K562 (cell line): ENCODE measurements at regions not wholly inside any gene's neighbourhood (a gene's known extent, or its start where the extent isn't known, plus 50 kb on each side); places are given as distances from the start of the nearest gene placed in this dataset.

ENCODE experiments used
- ATAC-seq: fragments of 200-7000 bp; cut with Tn5 transposase; 3 replicates; pipeline ENCODE4 v1.9.1; 2020; ENCODE audit warnings: moderate library complexity
- BruUV-seq: library from RNA; stranded (reverse); fragments of 400-500 nt; replicated peaks from 2 replicates; lab custom pipeline; 2021; lab: Mats Ljungman, UMichigan
- CTCF ChIA-PET: fragments of 300-600 bp; formaldehyde crosslinking; extraction: SDS; loops from one replicate; lab custom pipeline; 2021; ENCODE audit warnings: low intra/inter-chr PET ratio; lab: Yijun Ruan, JAX
- POLR2A ChIA-PET: fragments of 300-600, 350-650 bp; sonication (Branson Sonifier 250); formaldehyde crosslinking; extraction: SDS; loops from one replicate; lab custom pipeline; 2021; ENCODE audit warnings: antibody characterized with exemption, inconsistent platforms; lab: Yijun Ruan, JAX
- DNase-seq, 4 experiments: peaks; one replicate each; pipeline versions ENCODE4 v3.0.0 to v3.0.0-alpha.2; 2011 to 2018; ENCODE audit warnings: low spot score in 3 of 4, mixed read lengths in 3 of 4; ENCODE audit errors: extremely low read depth in 1 of 4
- FAIRE-seq: peaks from 2 replicates; lab custom pipeline; 2011; peaks lifted over from hg19 to GRCh38; lab: Jason Lieb, UNC
- H2AFZ ChIP-seq: 2 replicates; pipeline ENCODE4 v1.6.0; 2011; ENCODE audit warnings: low read depth, low read length, control low read depth, inconsistent platforms
- H3K27ac ChIP-seq: fragments of 200-600 bp; 3 replicates; pipeline ENCODE4 v1.8.0; 2011; ENCODE audit warnings: low read depth, mild to moderate bottlenecking, control low read depth, inconsistent platforms, low read length, moderate library complexity, mixed read lengths; ENCODE audit errors: extremely low read depth
- H3K27me3 ChIP-seq, 2 experiments: fragments of 300-600 bp in 1 of 2; 2 replicates in 1 of 2; 3 replicates in 1 of 2; pipeline versions ENCODE4 v1.6.0 to v1.8.0; 2011; ENCODE audit warnings: inconsistent platforms in 2 of 2, low read length in 2 of 2, mild to moderate bottlenecking in 1 of 2, mixed read lengths in 1 of 2, moderate library complexity in 1 of 2; ENCODE audit not compliant: control insufficient read depth in 2 of 2, insufficient read depth in 2 of 2
- H3K36me3 ChIP-seq: fragments of 300-600 bp; 3 replicates; pipeline ENCODE4 v1.8.0; 2011; ENCODE audit warnings: mild to moderate bottlenecking, low read length, inconsistent platforms; ENCODE audit not compliant: control insufficient read depth, insufficient read depth
- H3K4me1 ChIP-seq, 2 experiments: fragments of 200-600 bp in 1 of 2; replicated peaks in 1 of 2; 2 replicates in 1 of 2; 3 replicates in 1 of 2; pipeline versions ENCODE4 v1.5.1 to v1.8.0; 2011; ENCODE audit warnings: inconsistent platforms in 2 of 2, low read length in 2 of 2, mild to moderate bottlenecking in 1 of 2, mixed read lengths in 1 of 2, moderate library complexity in 1 of 2; ENCODE audit not compliant: control insufficient read depth in 2 of 2, insufficient read depth in 2 of 2
- H3K4me2 ChIP-seq: 2 replicates; pipeline ENCODE4 v1.6.1; 2011; ENCODE audit warnings: low read length, control low read depth, inconsistent platforms, mixed read lengths; ENCODE audit not compliant: insufficient read depth
- H3K4me3 ChIP-seq: fragments of 200-600 bp; sonication (generic), shearing (Covaris generic); 2 replicates; pipeline ENCODE4 v1.5.1; 2016; ENCODE audit warnings: control low read depth, inconsistent platforms
- H3K79me2 ChIP-seq: fragments of 200-600 bp; 3 replicates; pipeline ENCODE4 v1.8.0; 2011; ENCODE audit warnings: low read length, inconsistent platforms; ENCODE audit not compliant: control insufficient read depth, insufficient read depth
- H3K9ac ChIP-seq, 2 experiments: 2 replicates each; pipeline versions ENCODE4 v1.6.0 to v1.6.1; 2011; ENCODE audit warnings: low read depth in 2 of 2, low read length in 2 of 2, control low read depth in 1 of 2, inconsistent platforms in 1 of 2, mild to moderate bottlenecking in 1 of 2, mixed read lengths in 1 of 2; ENCODE audit not compliant: insufficient read depth in 1 of 2
- H3K9me1 ChIP-seq: one replicate; pipeline ENCODE4 v1.6.0; 2011; ENCODE audit warnings: inconsistent platforms, mild to moderate bottlenecking, low read length, moderate library complexity; ENCODE audit not compliant: control insufficient read depth, insufficient read depth
- H3K9me3 ChIP-seq: replicated peaks from 2 replicates; pipeline ENCODE4 v1.5.1; 2011; ENCODE audit warnings: low read depth, low read length, inconsistent platforms; ENCODE audit not compliant: control insufficient read depth, insufficient read depth
- H4K20me1 ChIP-seq: replicated peaks from 2 replicates; pipeline ENCODE4 v1.6.1; 2011; ENCODE audit warnings: low read length, inconsistent platforms, mixed read lengths; ENCODE audit not compliant: control insufficient read depth, insufficient read depth
- C11orf30 ChIP-seq: fragments of 450-650 bp; IDR thresholded peaks from 2 replicates; pipeline ENCODE4 v1.6.1; 2016; ENCODE audit warnings: low read depth, mild to moderate bottlenecking
- MAFF ChIP-seq: IDR thresholded peaks from 2 replicates; pipeline ENCODE4 v1.6.1; 2012; ENCODE audit warnings: low read length, improper control_type of control experiment
- MAFG ChIP-seq: fragments of 450-650 bp; conservative IDR thresholded peaks from 2 replicates; pipeline ENCODE4 v1.6.1; 2016; ENCODE audit warnings: missing genetic modification characterization, missing compliant biosample characterization
- MAFK ChIP-seq: IDR thresholded peaks from 2 replicates; pipeline ENCODE4 v1.6.1; 2011; ENCODE audit warnings: low read length, improper control_type of control experiment
- RUNX1 ChIP-seq: sonication (generic); IDR thresholded peaks from 2 replicates; pipeline ENCODE4 v1.6.1; 2016; ENCODE audit warnings: antibody characterized with exemption, low read depth
- ZNF316 ChIP-seq: fragments of 450-650 bp; IDR thresholded peaks from 2 replicates; pipeline ENCODE4 v1.6.1; 2016
- in situ Hi-C: fragments of 300-500 bp; cut with MboI; formaldehyde crosslinking; loops from 4 replicates; pipeline ENCODE4 v1.15.0; 2018; ENCODE audit warnings: inconsistent platforms, mixed read lengths
- intact Hi-C: fragments of 100-400 bp; cut with micrococcal nuclease; formaldehyde crosslinking; loops from 2 replicates; pipeline ENCODE4 v1.14.2; 2022
- TF ChIP-seq, protein P1 (sequence below): sonication (generic); formaldehyde crosslinking; IDR thresholded peaks from 2 replicates; pipeline ENCODE4 v1.8.0; 2022; ENCODE audit warnings: mild to moderate bottlenecking, missing genetic modification reagents, borderline replicate concordance

- ATAC-seq: no peak
Measured at GRCh38 chr13:97101912-97102708, 107.8 kb upstream of the OXGR1 start.

More at GRCh38 chr13:97101912-97102708, 107.8 kb upstream of the OXGR1 start:
- ChIA-PET CTCF (no interaction called here), POLR2A (no interaction called here)
- DNase-seq (no peak), FAIRE-seq (no peak)
- no peaks in the 10 kb centered on the region for H3K79me2 ChIP-seq
- BruUV-seq: no TSS peak
- no peaks in the 10 kb centered on the region for H3K4me1 ChIP-seq
- no peak overlapping the region for H3K9ac ChIP-seq
- in situ Hi-C loops (no loop called here), intact Hi-C loops (no loop called here)
- no peaks in the 10 kb centered on the region for H4K20me1 ChIP-seq
- H3K27ac ChIP-seq: no peak overlapping the region
- H3K9me3 ChIP-seq: no peaks in the 10 kb centered on the region
- H3K4me2 ChIP-seq: no peak overlapping the region
- H3K9me1 ChIP-seq: no peaks in the 10 kb centered on the region
- no peaks in the 10 kb centered on the region for H3K36me3 ChIP-seq
- H2AFZ ChIP-seq: no peak overlapping the region
- H3K4me3 ChIP-seq: no peak overlapping the region
- no peaks in the 10 kb centered on the region for H3K27me3 ChIP-seq
- TF ChIP-seq C11orf30: peak; percentile 56
- 0 out of 2 replicates have a peak, but pooled peaks have one; percentile 14 for TF ChIP-seq MAFK
- TF ChIP-seq MAFG: peak; percentile 44; the same call in 1 of the 2 replicates
- TF ChIP-seq ZNF316: peak; percentile 62
- TF ChIP-seq, protein P1, sequence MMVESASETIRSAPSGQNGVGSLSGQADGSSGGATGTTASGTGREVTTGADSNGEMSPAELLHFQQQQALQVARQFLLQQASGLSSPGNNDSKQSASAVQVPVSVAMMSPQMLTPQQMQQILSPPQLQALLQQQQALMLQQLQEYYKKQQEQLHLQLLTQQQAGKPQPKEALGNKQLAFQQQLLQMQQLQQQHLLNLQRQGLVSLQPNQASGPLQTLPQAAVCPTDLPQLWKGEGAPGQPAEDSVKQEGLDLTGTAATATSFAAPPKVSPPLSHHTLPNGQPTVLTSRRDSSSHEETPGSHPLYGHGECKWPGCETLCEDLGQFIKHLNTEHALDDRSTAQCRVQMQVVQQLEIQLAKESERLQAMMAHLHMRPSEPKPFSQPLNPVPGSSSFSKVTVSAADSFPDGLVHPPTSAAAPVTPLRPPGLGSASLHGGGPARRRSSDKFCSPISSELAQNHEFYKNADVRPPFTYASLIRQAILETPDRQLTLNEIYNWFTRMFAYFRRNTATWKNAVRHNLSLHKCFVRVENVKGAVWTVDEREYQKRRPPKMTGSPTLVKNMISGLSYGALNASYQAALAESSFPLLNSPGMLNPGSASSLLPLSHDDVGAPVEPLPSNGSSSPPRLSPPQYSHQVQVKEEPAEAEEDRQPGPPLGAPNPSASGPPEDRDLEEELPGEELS (CRISPR knock-in tag): no peak
- peak; percentile 12; the same call in 1 of the 2 replicates for TF ChIP-seq MAFF
- no peak for TF ChIP-seq RUNX1
- TF ChIP-seq, all 486 proteins: peak for 5
